GM12874 (cell line): ENCODE measurements at regions not wholly inside any gene's neighbourhood (a gene's known extent, or its start where the extent isn't known, plus 50 kb on each side); places are given as distances from the start of the nearest gene placed in this dataset.

Experiments
- TF ChIP-seq, protein P1 (sequence below): IDR thresholded peaks from 2 replicates; pipeline ENCODE4 v1.5.1; 2011; ENCODE audit warnings: low read depth, mild to moderate bottlenecking, control low read depth, low read length, moderate library complexity; ENCODE audit not compliant: insufficient read depth

GRCh38 chr12:13924286-13924685, 57.1 kb downstream of the GRIN2B start:
- TF ChIP-seq, protein P1, sequence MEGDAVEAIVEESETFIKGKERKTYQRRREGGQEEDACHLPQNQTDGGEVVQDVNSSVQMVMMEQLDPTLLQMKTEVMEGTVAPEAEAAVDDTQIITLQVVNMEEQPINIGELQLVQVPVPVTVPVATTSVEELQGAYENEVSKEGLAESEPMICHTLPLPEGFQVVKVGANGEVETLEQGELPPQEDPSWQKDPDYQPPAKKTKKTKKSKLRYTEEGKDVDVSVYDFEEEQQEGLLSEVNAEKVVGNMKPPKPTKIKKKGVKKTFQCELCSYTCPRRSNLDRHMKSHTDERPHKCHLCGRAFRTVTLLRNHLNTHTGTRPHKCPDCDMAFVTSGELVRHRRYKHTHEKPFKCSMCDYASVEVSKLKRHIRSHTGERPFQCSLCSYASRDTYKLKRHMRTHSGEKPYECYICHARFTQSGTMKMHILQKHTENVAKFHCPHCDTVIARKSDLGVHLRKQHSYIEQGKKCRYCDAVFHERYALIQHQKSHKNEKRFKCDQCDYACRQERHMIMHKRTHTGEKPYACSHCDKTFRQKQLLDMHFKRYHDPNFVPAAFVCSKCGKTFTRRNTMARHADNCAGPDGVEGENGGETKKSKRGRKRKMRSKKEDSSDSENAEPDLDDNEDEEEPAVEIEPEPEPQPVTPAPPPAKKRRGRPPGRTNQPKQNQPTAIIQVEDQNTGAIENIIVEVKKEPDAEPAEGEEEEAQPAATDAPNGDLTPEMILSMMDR: no peak

DNA sequence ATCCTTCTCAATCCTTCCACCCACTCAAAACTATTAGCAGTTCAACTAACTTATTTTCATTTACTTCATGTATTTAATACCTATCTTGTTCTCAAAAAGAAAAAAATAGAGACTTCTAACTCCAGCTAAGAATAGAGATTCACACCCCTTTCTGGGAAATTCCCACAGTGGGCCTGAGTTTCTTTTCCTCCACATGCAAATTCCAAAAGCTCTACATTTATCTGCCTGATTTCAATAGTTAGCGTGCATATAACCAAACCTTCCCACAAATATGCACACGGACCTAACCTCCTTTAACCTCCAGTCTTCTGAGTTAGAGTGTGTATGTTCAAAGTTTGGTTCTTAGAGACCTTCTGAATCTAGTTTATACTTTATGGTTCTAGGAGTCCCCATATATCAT, 62.5 kb downstream of the GRIN2B start:
- TF ChIP-seq, protein P1: no peak

GRCh38 chr12:13915096-13915495, 66.3 kb downstream of the GRIN2B start:
- TF ChIP-seq, protein P1: no peak

DNA sequence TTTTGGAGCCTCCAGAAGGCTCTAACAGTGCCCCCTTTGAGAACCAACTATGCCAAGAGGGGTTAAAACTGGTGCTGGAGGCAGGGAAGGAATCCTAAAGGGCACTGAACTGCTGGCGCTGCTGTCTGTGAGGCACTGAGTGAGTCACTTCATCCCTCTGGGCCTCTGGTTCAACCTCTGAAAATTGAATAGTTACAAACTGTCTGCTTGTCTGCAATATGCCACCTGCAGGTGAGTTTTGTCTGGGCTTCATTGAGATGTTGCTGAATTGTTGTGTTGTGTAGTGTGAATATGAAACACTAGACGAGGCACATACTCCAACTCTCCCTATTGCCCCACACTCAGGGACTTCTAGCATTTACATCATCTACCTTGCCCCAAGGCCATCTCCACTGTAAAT, 68.0 kb downstream of the GRIN2B start:
- TF ChIP-seq, protein P1: no peak

GRCh38 chr12:13911756-13912554, 69.4 kb downstream of the GRIN2B start:
- TF ChIP-seq, protein P1: no peak

DNA sequence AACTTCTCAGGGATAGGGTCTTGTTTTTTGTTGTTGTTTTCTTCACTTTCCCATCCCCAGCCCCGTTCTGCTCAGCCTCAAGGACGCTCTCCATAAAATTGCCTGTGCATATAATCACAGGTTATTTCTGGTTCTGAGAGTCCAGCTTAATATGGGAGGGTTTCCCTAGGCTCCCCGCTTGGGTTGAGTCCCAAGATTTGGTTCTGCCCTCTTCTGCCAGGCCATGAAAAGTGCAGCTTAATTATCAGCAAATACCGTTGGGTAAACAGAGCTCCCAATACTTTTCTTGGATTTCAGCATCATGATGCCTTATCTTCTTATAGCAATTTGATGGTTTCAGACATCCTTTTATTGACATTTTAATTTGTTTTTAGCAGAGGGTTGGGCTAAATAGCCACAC, 75.6 kb downstream of the GRIN2B start:
- TF ChIP-seq, protein P1: no peak

- TF ChIP-seq, protein P1: no peak
Observed at GRCh38 chr12:13900718-13901117, 80.7 kb downstream of the GRIN2B start.

DNA sequence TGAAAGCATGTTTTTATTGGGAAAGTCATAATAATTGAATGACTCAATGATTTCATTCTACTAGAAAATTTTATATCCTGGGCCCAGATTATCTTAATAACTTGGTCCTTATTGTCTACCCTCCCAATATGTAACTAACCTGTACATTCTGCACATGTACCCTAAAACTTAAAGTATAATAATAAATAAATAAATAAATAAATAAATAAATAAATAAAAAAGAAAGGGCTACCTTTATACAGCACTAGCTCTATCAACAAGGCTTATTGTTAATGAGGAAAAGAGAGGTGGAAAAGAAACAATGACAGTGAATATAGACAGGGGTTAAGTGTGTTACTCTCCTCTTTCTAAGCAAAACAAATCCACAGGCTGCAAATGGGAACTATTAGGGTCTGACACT, 83.6 kb downstream of the GRIN2B start:
- TF ChIP-seq, protein P1: no peak
